WI38 (cell line): ENCODE measurements at regions not wholly inside any gene's neighbourhood (a gene's known extent, or its start where the extent isn't known, plus 50 kb on each side); places are given as distances from the start of the nearest gene placed in this dataset.
"Not testable (repeated sequence)": the region's sequence is repeated elsewhere in the genome, so short reads cannot be mapped to it uniquely, and the experiment has no call there.

Experiments
- H3K4me3 ChIP-seq: 2 replicates; pipeline ENCODE4 v1.5.1; 2011; ENCODE audit warnings: low read depth, mild to moderate bottlenecking, control low read depth, low read length
- CTCF ChIP-seq: IDR thresholded peaks from 2 replicates; pipeline ENCODE4 v1.5.1; 2012; ENCODE audit warnings: low read depth, mild to moderate bottlenecking, control low read depth, low read length

GRCh38 chr16:80258407-80258806 lies 282.4 kb upstream of the DYNLRB2 start:
- TF ChIP-seq CTCF, result no peak
- H3K4me3 ChIP-seq, result no peak overlapping the region

- no peak for TF ChIP-seq CTCF
- H3K4me3 ChIP-seq, result no peak overlapping the region
Measured at GRCh38 chr16:80254970-80255369, 285.8 kb upstream of the DYNLRB2 start.

- no peak overlapping the region for H3K4me3 ChIP-seq
- no peak for TF ChIP-seq CTCF
Measured at GRCh38 chr16:80253741-80254140, 287.1 kb upstream of the DYNLRB2 start.

GRCh38 chr16:80250381-80250780 lies 290.4 kb upstream of the DYNLRB2 start:
- H3K4me3 ChIP-seq, result no peak overlapping the region
- no peak for TF ChIP-seq CTCF

GRCh38 chr16:80243303-80243702 lies 297.5 kb upstream of the DYNLRB2 start:
- not testable (repeated sequence) for H3K4me3 ChIP-seq

- not testable (repeated sequence) for H3K4me3 ChIP-seq
Measured at GRCh38 chr16:80242279-80242678, 298.5 kb upstream of the DYNLRB2 start.

- no peak for TF ChIP-seq CTCF
- H3K4me3 ChIP-seq, result no peak overlapping the region
Measured at GRCh38 chr16:80233097-80233835, 307.5 kb upstream of the DYNLRB2 start.

GRCh38 chr16:80231888-80232287 lies 308.9 kb upstream of the DYNLRB2 start:
- no peak for TF ChIP-seq CTCF
- H3K4me3 ChIP-seq, result no peak overlapping the region
